ENCODE measurements at regions not wholly inside any gene's neighbourhood (a gene's known extent, or its start where the extent isn't known, plus 50 kb on each side); places are given as distances from the start of the nearest gene placed in this dataset.
"Not testable (repeated sequence)": the region's sequence is repeated elsewhere in the genome, so short reads cannot be mapped to it uniquely, and the experiment has no call there.

DNA sequence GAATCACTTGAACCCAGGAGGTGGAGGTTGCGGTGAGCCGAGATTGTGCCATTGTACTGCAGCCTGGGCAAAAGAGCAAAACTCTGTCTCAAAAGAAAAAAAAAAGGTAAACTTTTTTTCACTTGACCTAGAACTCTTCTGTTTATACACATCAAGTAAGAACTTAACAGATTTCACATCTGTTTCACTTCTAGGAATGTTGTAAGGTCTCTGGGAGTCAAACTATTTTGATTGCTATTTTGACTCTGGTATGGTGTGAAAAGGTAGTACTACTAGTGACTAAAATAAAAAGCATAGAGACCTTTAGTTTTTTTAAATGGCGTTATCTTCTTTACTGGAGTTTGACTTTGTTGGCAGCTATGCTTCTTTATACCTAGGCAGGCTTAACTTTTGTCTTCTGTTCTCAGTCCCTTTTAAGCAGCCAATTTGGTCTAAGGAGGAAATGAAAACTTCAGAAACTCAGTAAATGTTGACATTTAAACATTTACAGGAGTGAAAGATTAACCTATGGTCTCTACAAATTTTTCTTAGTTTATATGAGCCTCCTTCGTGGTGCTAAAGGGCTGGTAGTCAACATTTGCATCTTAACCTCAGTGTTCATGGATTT lies 84.7 kb downstream of the METTL2B start:
- DNase-seq = not testable (repeated sequence)

GRCh38 chr7:128562795-128563194 lies 86.2 kb downstream of the METTL2B start:
- DNase-seq = not testable (repeated sequence)

GRCh38 chr7:128564123-128564700 lies 87.7 kb downstream of the METTL2B start:
- not testable (repeated sequence) for DNase-seq

DNA sequence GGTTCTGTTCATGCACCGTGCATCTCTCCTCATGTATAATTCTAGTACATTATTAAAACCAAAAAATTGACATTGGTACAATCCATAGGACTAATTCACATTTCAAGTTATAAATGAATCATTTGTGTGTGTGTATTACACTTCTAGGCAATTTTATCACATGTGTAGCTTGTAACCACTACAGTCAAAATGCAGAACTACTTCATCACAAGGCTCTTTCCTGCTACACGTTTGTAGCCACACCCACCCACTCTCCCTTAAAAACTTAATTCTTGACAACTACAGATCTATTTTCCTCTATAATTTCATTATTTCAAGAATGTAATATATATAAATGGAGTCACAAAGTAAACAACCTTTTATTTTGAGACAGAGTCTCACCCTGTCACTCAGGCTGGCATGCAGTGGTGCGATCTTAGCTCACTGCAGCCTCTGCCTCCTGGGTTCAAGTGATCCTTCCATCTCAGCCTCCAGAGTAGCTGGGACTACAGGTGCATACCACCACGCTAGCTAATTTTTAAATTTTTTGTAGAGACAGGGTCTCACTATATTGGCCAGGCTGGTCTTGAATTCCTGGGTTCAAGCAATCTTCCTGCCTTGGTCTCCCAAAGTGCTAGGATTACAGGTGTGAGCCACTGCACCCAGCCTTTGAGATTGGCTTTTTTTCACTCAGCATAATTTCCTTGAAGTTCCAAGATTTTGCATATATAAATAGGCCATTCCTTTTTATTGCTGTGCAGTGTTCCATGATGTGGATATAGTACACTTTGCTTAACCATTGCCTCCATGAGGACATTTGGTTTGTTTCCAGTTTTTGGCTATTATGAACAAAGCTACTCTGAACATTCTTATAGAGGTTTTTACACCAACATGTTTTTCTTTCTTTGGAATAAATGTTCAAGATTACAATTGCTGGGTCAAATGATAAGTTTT lies 88.7 kb downstream of the METTL2B start:
- not testable (repeated sequence) for DNase-seq

DNA sequence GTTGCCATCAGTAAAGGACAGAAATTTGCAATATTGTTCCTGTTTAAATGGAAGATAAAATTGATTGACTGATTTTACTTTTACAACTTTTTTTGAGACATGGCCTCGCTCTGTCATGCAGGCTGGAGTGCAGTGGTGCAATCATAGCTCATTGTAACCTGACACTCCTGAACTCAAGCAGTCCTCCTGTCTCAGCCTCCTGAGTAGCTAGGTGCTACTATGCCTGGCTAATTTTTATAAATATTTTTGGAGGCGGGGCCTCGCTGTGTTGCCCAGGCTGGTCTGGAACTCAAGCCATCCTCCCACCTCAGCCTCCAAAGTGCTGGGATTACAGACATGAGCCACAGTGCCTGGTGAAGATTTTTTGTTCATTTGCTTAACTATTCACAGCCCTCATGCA lies 96.8 kb upstream of the GARIN1A start:
- not testable (repeated sequence) for DNase-seq

DNA sequence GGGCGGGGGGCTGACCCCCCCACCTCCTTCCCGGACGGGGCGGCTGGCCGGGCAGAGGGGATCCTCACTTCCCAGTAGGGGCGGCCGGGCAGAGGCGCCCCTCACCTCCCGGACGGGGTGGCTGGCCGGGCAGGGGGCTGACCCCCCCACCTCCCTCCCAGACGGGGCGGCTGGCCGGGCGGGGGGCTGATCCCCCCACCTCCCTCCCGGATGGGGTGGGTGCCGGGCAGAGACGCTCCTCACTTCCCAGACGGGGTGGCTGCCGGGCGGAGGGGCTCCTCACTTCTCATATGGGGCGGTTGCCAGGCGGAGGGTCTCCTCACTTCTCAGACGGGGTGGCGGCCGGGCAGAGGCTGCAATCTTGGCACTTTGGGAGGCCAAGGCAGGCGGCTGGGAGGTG lies 95.1 kb upstream of the GARIN1A start:
- not testable (repeated sequence) for DNase-seq

GRCh38 chr7:128579843-128580242 lies 92.2 kb upstream of the GARIN1A start:
- DNase-seq = not testable (repeated sequence)

DNA sequence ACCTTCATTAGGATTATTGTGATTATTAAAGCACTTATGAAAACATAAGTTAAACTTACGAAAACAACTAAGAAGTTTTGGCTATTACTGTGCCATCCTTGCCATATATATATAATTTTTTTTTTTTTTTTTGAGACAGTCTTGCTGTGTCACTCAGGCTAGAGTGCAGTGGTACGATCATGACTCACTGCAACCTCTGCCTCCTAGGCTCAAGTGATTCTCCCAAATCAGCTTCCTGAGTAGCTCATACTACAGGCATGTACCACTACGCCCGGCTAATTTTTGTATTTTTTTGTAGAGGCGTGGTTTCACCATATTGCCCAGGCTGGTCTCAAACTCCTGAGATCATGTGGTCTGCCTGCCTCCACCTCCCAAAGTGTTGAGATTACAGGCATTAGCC lies 91.0 kb upstream of the GARIN1A start:
- DNase-seq = not testable (repeated sequence)

GRCh38 chr7:128581825-128582561 lies 90.1 kb upstream of the GARIN1A start:
- not testable (repeated sequence) for DNase-seq

GRCh38 chr7:128586715-128587114 lies 85.4 kb upstream of the GARIN1A start:
- DNase-seq = not testable (repeated sequence)

- DNase-seq = no peak
These were observed 80.4 kb upstream of the GARIN1A start for GRCh38 chr7:128591705-128592104.

- DNase-seq = not testable (repeated sequence)
These were observed 79.9 kb upstream of the GARIN1A start for GRCh38 chr7:128592209-128592608.

DNA sequence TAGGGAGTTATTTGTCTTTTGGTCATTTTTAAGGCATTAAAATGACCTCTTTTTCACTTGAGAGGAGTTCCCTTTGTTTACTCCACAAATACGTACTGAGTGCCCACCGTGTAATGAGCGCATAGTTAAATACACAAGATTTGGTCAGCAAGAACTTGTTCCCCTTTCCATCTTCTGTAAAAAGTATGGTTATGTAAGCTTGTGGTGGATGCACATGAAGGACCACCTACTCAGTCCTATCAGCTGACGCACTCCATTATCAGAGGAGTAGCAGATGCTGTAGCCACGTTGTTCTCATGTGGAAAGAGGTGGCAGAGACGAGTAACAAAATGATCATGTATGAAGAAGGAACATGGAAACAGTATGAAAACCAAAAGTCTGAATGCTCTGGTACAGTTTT lies 78.0 kb upstream of the GARIN1A start:
- not testable (repeated sequence) for DNase-seq

DNA sequence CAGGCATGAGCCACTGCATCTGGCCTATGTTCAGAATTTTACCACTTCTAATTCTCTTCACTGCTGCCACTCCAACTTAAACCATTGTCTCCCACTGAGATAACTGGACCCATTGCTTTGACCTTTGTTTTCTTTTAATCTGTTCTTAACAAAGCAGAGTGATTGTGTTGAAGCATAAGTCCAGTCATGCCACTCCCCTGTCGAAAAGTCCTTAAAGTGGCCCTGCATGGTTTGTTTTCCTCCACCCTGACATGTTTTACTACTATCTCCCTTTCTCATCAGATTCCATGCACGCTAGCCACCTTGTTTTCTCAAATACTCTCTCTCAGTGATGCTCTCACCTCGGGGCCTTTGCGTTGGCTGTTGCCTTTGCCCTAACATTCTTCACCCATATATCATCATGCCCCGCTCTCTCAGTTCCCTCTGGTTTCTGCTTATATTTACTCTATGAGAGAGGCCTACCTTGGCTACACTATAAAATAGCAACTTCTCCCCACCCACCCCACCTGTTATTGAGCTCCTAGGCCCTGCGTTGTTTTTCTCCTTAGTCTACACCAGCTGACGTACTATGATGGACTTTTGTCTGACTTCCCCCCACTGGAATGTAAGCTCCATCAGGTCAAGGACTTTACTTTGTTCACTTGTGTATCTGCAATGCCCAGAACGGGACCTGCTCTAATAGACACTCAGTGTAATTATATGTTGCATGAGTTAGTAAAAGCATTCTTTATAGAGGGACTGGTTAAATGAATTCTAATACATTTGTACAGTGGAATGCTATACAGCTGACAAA lies 75.6 kb upstream of the GARIN1A start:
- not testable (repeated sequence) for DNase-seq

DNA sequence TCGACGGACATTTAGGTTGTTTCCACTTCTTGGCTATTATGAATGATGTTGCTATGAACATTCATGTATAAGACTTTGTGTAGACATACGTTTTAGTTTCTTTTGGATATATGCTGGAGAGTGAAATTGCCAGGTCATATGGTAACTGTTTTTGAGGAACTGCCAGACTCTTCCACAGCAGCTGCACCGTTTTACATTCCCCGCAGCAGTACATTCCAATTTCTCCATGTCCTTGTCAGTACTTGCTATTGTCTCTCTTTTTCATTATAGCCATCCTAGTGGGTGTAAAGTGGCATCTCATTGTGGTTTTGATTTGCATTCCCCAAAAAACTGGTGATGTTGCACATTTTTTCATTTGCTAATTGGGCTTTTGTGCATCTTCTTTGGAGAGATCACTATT lies 73.1 kb upstream of the GARIN1A start:
- not testable (repeated sequence) for DNase-seq

DNA sequence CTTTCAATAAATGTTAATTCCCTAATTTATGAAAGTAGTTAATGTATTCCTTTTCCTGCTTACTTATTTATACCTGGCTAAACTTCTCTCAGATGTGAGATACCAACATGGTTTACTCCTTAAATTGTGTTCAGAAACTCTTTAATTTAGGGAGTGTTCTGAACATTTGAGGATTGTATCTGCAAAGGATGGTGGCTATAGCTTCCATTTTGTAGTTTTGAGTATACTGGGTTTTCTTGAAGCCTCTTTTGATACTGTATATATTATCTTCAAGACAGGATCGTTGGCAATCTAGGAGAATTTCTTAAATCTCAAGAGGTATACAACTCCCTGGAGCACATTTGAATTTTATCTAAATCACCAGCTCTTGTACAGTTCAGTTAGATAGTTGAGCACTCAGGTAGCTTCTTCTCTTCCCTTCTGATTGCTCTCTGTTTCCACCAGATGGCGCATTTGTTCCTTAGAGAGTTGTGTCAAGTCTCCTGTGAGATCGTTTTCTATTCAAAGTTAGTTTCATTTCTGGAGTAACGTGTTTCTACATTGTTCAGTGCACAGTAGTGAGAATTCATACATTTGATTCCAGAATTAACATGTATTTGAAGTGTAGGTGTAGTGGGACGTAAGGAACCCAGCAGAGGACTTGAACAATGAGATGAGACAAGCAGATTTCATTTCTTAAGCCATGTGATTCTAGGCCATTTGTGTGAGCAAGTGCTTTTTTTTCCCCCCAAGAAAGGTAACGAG lies 63.2 kb upstream of the GARIN1A start:
- DNase-seq = peak; percentile 40 to 74

DNA sequence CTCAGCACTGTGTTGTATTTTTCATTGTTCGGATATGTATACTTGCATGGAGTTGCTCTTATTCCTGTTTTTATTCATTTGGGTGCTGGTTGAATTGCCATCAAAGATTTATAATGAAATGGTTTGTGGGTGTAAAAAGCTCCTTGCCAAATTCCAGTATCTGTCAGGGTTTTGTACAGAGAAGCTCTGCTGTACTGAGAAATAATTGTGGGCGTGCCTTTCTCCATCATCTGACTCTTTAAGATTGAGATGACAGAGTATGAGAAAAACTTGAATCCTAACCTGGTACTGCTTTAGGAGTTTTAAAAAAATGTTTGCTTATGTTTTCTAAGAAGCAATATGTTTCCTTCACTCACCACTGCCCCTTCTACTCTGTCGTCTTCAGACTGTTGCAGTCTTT lies 58.7 kb upstream of the GARIN1A start:
- DNase-seq = not testable (repeated sequence)

- not testable (repeated sequence) for DNase-seq
These were observed 57.3 kb upstream of the GARIN1A start for GRCh38 chr7:128614812-128615211.

- not testable (repeated sequence) for DNase-seq
These were observed 55.3 kb upstream of the GARIN1A start for GRCh38 chr7:128616799-128617198.
